Keratinocyte (primary cell): ENCODE measurements at regions not wholly inside any gene's neighbourhood (a gene's known extent, or its start where the extent isn't known, plus 50 kb on each side); places are given as distances from the start of the nearest gene placed in this dataset.

Source experiments
- EZH2 ChIP-seq: IDR thresholded peaks from one replicate; pipeline ENCODE4 v1.6.1; 2012; ENCODE audit warnings: inconsistent platforms, mild to moderate bottlenecking, low read length, moderate library complexity
- TF ChIP-seq, protein P1 (sequence below), 3 experiments: IDR thresholded peaks in 1 of 3; conservative IDR thresholded peaks in 1 of 3; optimal IDR thresholded peaks in 1 of 3; 2 replicates in 2 of 3; 3 replicates in 1 of 3; pipeline versions ENCODE3 to v1.5.1; 2011; ENCODE audit warnings: low read length in 3 of 3, mild to moderate bottlenecking in 3 of 3, moderate library complexity in 2 of 3, control low read depth in 1 of 3, inconsistent platforms in 1 of 3; ENCODE audit not compliant: insufficient read depth in 2 of 3; ENCODE audit errors: extremely low read depth in 1 of 3

DNA sequence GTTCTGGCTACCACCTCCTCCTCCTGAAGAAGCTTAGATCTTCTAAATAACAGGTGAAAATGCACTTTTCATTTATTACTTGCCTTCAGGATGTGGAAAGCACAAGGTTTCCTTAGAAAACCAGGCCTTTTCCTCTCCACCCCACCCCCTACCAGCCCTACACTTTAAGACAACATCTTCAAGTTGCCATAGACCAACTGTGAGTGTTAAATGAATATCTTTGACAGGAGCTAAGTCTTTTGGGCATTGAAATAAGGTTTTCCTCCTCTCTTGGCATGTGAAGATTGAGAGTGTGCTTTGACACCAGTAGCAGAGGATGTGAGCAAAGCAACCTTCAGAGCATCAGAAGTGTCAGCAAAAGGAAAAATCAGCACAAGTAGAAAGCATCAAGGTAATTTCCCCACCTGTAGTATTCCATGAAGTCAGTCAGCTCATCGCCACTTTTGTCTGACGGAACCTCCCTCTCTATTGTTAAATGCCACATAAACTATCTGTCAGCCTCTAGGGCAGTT lies 532.3 kb upstream of the MMS22L start:
- TF ChIP-seq, protein P1, sequence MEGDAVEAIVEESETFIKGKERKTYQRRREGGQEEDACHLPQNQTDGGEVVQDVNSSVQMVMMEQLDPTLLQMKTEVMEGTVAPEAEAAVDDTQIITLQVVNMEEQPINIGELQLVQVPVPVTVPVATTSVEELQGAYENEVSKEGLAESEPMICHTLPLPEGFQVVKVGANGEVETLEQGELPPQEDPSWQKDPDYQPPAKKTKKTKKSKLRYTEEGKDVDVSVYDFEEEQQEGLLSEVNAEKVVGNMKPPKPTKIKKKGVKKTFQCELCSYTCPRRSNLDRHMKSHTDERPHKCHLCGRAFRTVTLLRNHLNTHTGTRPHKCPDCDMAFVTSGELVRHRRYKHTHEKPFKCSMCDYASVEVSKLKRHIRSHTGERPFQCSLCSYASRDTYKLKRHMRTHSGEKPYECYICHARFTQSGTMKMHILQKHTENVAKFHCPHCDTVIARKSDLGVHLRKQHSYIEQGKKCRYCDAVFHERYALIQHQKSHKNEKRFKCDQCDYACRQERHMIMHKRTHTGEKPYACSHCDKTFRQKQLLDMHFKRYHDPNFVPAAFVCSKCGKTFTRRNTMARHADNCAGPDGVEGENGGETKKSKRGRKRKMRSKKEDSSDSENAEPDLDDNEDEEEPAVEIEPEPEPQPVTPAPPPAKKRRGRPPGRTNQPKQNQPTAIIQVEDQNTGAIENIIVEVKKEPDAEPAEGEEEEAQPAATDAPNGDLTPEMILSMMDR (optimal IDR thresholded peaks at IDR 0.05 in 1 of 3, IDR thresholded peaks at IDR 0.05 in 1 of 3, conservative IDR thresholded peaks at IDR 0.05 in 1 of 3; ENCODE audit: extremely low read depth in 1 of 3, insufficient read depth in 2 of 3, low read length in 3 of 3): no peak
- no peak for TF ChIP-seq EZH2
